ENCODE measurements at regions not wholly inside any gene's neighbourhood (a gene's known extent, or its start where the extent isn't known, plus 50 kb on each side); places are given as distances from the start of the nearest gene placed in this dataset.

DNA sequence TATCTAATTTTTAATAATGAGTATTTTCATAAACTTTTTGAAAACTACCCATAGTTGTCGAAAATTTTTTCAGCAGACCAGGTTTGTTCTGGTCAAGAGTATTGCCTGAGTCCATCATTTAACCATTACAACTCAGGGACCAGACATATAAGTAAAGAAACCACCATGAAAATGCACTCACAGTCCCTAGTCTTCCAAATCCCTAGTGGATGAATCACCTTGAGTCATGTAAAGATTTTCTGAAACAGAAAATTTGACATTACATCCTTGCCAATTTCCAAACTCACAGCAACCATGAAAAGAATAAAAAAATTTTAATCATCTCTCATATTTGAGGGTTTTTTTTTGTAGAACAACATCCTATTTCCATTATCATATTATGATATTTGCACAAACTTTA lies 1337.5 kb upstream of the CDH8 start:
- TF ChIP-seq TAF1 (IDR thresholded peaks at IDR 0.05; ENCODE audit: borderline replicate concordance, insufficient read depth, low read length) (no peak), FOXP2 (optimal IDR thresholded peaks at IDR 0.05; ENCODE audit: borderline replicate concordance, extremely low read depth, extremely low read length, insufficient read depth) (no peak), POLR2AphosphoS5 (IDR thresholded peaks at IDR 0.05; ENCODE audit: low read depth, low read length) (no peak), SIN3A (IDR thresholded peaks at IDR 0.05; ENCODE audit: borderline replicate concordance, insufficient read depth, low read length) (no peak)
- TF ChIP-seq, protein P1, sequence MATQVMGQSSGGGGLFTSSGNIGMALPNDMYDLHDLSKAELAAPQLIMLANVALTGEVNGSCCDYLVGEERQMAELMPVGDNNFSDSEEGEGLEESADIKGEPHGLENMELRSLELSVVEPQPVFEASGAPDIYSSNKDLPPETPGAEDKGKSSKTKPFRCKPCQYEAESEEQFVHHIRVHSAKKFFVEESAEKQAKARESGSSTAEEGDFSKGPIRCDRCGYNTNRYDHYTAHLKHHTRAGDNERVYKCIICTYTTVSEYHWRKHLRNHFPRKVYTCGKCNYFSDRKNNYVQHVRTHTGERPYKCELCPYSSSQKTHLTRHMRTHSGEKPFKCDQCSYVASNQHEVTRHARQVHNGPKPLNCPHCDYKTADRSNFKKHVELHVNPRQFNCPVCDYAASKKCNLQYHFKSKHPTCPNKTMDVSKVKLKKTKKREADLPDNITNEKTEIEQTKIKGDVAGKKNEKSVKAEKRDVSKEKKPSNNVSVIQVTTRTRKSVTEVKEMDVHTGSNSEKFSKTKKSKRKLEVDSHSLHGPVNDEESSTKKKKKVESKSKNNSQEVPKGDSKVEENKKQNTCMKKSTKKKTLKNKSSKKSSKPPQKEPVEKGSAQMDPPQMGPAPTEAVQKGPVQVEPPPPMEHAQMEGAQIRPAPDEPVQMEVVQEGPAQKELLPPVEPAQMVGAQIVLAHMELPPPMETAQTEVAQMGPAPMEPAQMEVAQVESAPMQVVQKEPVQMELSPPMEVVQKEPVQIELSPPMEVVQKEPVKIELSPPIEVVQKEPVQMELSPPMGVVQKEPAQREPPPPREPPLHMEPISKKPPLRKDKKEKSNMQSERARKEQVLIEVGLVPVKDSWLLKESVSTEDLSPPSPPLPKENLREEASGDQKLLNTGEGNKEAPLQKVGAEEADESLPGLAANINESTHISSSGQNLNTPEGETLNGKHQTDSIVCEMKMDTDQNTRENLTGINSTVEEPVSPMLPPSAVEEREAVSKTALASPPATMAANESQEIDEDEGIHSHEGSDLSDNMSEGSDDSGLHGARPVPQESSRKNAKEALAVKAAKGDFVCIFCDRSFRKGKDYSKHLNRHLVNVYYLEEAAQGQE (IDR thresholded peaks at IDR 0.05; ENCODE audit: insufficient read depth in 1 of 2, low read depth in 2 of 2, low read length in 2 of 2) = no peak

DNA sequence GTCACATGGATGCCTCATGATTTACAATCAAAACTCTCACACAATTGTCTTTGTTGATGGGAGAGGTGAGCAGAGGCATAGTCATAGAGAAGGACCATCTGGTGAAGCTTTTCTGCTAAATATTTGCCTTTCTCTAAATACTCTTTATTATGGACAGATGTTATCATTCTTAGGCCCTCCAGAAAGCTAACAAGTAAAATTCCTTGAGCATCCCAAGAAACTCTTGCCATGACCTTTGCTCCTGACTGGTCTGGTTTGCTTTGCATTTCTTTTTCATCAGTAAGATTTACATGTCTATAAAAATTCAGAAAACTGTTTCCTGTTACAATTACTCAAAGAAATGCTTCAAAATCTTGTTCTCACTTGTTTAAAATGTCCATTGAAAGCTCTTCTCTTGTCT lies 1336.6 kb upstream of the CDH8 start:
- TF ChIP-seq TAF1 (IDR thresholded peaks at IDR 0.05; ENCODE audit: borderline replicate concordance, insufficient read depth, low read length) (no peak), FOXP2 (optimal IDR thresholded peaks at IDR 0.05; ENCODE audit: borderline replicate concordance, extremely low read depth, extremely low read length, insufficient read depth) (no peak), SIN3A (IDR thresholded peaks at IDR 0.05; ENCODE audit: borderline replicate concordance, insufficient read depth, low read length) (no peak), POLR2AphosphoS5 (IDR thresholded peaks at IDR 0.05; ENCODE audit: low read depth, low read length) (no peak)
- TF ChIP-seq, protein P1 (IDR thresholded peaks at IDR 0.05; ENCODE audit: insufficient read depth in 1 of 2, low read depth in 2 of 2, low read length in 2 of 2) = no peak

DNA sequence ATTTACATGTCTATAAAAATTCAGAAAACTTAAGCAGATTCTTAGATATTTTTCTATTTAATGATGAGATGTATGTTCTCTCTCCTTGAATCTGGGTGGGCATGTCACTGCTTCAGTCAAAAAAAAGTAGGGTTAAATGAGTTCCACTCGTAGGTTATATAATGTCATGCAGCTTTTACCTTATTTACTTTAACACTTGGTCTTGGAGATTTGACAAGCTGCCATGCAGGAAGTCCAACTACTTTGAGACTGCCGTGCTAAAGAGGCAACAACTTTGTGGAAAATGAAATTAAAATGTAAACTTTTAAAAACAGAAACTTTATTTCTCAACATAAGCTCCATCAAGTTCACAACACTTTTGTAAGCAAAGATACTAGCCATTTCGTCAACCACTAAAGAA lies 1336.0 kb upstream of the CDH8 start:
- TF ChIP-seq, protein P1 (IDR thresholded peaks at IDR 0.05; ENCODE audit: insufficient read depth in 1 of 2, low read depth in 2 of 2, low read length in 2 of 2) = no peak
- TF ChIP-seq FOXP2 (optimal IDR thresholded peaks at IDR 0.05; ENCODE audit: borderline replicate concordance, extremely low read depth, extremely low read length, insufficient read depth) = no peak
- TF ChIP-seq SIN3A (IDR thresholded peaks at IDR 0.05; ENCODE audit: borderline replicate concordance, insufficient read depth, low read length) = no peak
- no peak for TF ChIP-seq POLR2AphosphoS5 (IDR thresholded peaks at IDR 0.05; ENCODE audit: low read depth, low read length)
- TF ChIP-seq TAF1 (IDR thresholded peaks at IDR 0.05; ENCODE audit: borderline replicate concordance, insufficient read depth, low read length) = no peak

DNA sequence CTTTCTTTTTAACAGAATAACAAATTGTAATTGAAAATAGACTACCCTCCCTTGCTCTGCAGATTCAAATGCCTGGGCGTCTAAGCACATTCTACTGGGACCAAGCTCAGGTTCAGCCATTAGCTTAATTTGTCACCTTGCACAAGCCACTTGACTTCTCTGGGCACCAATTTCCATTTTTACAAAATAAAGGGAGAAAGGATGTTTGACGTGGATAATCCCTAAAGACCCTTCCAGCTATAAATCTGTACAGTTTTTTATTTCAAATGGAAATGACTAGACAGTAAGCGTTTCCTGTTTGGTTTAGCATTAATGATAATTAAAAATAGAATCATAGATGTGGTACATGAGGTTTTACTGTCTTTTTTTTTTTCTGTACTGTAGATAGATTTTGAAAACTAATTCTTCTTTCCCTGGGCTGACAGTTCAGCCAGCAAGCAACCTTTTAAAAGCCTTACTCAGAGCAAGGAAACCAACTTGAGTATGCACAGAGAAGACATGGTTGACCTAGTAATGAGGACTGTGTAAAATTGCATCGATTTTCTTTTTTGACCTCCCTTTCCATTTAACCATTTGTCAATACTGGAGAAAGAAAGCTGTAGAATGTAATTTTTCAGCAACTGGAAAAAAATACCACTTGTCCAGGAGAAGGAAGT lies 1329.5 kb upstream of the CDH8 start:
- TF ChIP-seq, protein P1 (IDR thresholded peaks at IDR 0.05; ENCODE audit: insufficient read depth in 1 of 2, low read depth in 2 of 2, low read length in 2 of 2) = no peak
- TF ChIP-seq SIN3A (IDR thresholded peaks at IDR 0.05; ENCODE audit: borderline replicate concordance, insufficient read depth, low read length) = no peak
- no peak for TF ChIP-seq POLR2AphosphoS5 (IDR thresholded peaks at IDR 0.05; ENCODE audit: low read depth, low read length)
- no peak for TF ChIP-seq TAF1 (IDR thresholded peaks at IDR 0.05; ENCODE audit: borderline replicate concordance, insufficient read depth, low read length)
- TF ChIP-seq FOXP2 (optimal IDR thresholded peaks at IDR 0.05; ENCODE audit: borderline replicate concordance, extremely low read depth, extremely low read length, insufficient read depth) = no peak

Data from PFSK-1 (cell line).